Adrenal gland (tissue), 5 donors: ENCODE measurements at regions not wholly inside any gene's neighbourhood (a gene's known extent, or its start where the extent isn't known, plus 50 kb on each side); places are given as distances from the start of the nearest gene placed in this dataset.

Source experiments
- POLR2A ChIP-seq, 2 donors: fragments of 450-650 bp; IDR thresholded peaks; one replicate each; pipeline ENCODE4 v1.6.1; 2017; ENCODE audit warnings: antibody characterized with exemption in 2 of 2, mild to moderate bottlenecking in 2 of 2, moderate library complexity in 1 of 2
- TF ChIP-seq, protein P1 (sequence below), 6 experiments: fragments of 450-650 bp in 4 of 6; fragments of 200-600 bp in 2 of 6; sonication (generic) in 1 of 6; IDR thresholded peaks; 1 replicate in 5 of 6; 2 replicates in 1 of 6; pipeline versions ENCODE4 v1.5.1 to v1.8.0; 2016 to 2021; ENCODE audit warnings: antibody characterized with exemption in 6 of 6, mild to moderate bottlenecking in 2 of 6, moderate library complexity in 1 of 6
- donor health status: DM: no; HTN: no; CAD: no.

DNA sequence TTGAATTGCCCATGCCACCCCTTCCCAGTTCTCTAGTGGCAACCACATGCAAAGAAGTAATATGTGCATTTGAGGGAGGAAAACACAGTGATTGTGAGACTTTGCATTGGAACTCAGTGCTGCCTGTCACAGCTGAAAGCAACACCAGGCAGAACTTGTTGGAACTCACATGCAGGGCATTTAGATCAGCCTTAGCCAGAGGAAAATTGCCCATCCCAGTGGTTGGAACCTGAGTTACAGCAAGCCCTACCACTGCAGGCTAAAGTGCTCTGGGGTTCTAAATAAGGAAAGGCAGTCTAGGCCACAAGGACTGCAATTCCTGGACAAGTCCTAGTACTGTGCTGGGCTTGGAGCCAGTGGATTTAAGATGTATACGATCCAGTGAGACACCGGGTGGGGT, 245.3 kb upstream of the UFL1 start:
- TF ChIP-seq, protein P1, sequence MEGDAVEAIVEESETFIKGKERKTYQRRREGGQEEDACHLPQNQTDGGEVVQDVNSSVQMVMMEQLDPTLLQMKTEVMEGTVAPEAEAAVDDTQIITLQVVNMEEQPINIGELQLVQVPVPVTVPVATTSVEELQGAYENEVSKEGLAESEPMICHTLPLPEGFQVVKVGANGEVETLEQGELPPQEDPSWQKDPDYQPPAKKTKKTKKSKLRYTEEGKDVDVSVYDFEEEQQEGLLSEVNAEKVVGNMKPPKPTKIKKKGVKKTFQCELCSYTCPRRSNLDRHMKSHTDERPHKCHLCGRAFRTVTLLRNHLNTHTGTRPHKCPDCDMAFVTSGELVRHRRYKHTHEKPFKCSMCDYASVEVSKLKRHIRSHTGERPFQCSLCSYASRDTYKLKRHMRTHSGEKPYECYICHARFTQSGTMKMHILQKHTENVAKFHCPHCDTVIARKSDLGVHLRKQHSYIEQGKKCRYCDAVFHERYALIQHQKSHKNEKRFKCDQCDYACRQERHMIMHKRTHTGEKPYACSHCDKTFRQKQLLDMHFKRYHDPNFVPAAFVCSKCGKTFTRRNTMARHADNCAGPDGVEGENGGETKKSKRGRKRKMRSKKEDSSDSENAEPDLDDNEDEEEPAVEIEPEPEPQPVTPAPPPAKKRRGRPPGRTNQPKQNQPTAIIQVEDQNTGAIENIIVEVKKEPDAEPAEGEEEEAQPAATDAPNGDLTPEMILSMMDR (IDR thresholded peaks at IDR 0.05): no peak
- no peak for TF ChIP-seq POLR2A (IDR thresholded peaks at IDR 0.05)
